OCI-LY3 (cell line): ENCODE measurements at regions not wholly inside any gene's neighbourhood (a gene's known extent, or its start where the extent isn't known, plus 50 kb on each side); places are given as distances from the start of the nearest gene placed in this dataset.

Source experiments
- EZH2phosphoT487 ChIP-seq: fragments of 200-600 bp; shearing (Covaris generic); IDR thresholded peaks from 2 replicates; pipeline ENCODE4 v1.6.1; 2018; ENCODE audit warnings: antibody characterized with exemption, mixed run types, low read depth
- TF ChIP-seq, protein P1 (sequence below): fragments of 200-600, 300-600 bp; sonication (generic); IDR thresholded peaks from 2 replicates; pipeline ENCODE4 v1.5.1; 2014; ENCODE audit warnings: antibody characterized with exemption, low read length, low read depth

DNA sequence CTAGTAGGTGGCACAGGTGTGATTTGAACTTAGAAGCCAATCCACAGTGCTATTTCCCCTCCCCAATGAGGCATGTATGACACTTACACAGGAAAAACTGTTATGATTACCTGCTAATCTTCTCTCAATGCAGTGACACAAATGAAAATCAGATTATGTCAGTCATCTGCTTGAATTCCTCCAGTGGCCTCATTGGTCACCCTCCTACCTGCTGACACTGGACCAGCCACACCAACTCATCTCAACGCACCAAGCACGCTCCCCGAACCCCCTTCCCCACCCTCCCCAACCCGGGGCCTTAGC is 82.2 kb upstream of the SEC11C start:
- TF ChIP-seq, protein P1, sequence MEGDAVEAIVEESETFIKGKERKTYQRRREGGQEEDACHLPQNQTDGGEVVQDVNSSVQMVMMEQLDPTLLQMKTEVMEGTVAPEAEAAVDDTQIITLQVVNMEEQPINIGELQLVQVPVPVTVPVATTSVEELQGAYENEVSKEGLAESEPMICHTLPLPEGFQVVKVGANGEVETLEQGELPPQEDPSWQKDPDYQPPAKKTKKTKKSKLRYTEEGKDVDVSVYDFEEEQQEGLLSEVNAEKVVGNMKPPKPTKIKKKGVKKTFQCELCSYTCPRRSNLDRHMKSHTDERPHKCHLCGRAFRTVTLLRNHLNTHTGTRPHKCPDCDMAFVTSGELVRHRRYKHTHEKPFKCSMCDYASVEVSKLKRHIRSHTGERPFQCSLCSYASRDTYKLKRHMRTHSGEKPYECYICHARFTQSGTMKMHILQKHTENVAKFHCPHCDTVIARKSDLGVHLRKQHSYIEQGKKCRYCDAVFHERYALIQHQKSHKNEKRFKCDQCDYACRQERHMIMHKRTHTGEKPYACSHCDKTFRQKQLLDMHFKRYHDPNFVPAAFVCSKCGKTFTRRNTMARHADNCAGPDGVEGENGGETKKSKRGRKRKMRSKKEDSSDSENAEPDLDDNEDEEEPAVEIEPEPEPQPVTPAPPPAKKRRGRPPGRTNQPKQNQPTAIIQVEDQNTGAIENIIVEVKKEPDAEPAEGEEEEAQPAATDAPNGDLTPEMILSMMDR, result no peak
- no peak for TF ChIP-seq EZH2phosphoT487
